ENCODE measurements at regions not wholly inside any gene's neighbourhood (a gene's known extent, or its start where the extent isn't known, plus 50 kb on each side); places are given as distances from the start of the nearest gene placed in this dataset.

DNA sequence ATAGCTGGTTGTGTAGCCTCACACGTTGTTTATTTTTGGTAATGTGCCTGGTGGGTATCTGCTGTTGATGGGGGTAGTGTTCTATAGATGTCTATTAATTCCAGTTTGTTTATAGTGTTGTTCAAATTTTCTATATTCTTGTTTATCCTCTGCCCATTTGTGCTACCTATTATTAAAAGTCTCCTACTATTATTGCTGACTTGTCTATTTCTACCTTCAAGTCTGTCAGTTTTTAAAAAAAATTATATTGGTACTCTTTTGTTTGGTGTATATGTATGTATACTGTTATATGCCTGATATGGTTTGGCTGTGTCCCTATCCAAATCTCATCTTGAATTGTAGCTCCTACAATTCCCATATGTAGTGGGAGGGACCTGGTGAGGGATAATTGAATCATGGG is 578.6 kb downstream of the PCDH7 start:
- ChIA-PET POLR2A (no interaction called here), CTCF (no interaction called here)
- TF ChIP-seq, protein P1, sequence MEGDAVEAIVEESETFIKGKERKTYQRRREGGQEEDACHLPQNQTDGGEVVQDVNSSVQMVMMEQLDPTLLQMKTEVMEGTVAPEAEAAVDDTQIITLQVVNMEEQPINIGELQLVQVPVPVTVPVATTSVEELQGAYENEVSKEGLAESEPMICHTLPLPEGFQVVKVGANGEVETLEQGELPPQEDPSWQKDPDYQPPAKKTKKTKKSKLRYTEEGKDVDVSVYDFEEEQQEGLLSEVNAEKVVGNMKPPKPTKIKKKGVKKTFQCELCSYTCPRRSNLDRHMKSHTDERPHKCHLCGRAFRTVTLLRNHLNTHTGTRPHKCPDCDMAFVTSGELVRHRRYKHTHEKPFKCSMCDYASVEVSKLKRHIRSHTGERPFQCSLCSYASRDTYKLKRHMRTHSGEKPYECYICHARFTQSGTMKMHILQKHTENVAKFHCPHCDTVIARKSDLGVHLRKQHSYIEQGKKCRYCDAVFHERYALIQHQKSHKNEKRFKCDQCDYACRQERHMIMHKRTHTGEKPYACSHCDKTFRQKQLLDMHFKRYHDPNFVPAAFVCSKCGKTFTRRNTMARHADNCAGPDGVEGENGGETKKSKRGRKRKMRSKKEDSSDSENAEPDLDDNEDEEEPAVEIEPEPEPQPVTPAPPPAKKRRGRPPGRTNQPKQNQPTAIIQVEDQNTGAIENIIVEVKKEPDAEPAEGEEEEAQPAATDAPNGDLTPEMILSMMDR (IDR thresholded peaks at IDR 0.05; ENCODE audit: control extremely low read depth, extremely low read depth, low read depth, missing control alignments), result no peak
- DNase-seq (ENCODE audit: extremely low spot score), result no peak

DNA sequence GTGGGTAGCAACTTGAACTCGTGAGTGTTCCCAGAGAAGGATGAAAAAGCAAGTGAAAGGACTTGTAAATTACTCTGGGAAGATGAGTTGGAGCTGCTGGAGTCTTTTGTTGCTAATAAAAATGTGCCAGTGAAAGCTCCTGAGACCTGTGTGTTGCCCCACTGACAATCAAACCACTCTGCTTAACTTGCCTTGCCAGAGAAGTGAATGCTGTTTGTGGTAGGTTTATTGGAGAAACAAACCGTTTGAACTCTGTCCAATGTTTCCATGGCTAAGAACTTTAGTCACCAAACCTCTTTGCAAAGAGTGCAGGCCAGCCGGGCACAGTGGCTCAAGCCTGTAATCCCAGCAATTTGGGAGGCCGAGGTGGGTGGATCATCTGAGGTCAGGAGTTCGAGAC is 586.9 kb downstream of the PCDH7 start:
- TF ChIP-seq, protein P1 (IDR thresholded peaks at IDR 0.05; ENCODE audit: control extremely low read depth, extremely low read depth, low read depth, missing control alignments), result no peak
- no peak for DNase-seq (ENCODE audit: extremely low spot score)
- ChIA-PET POLR2A (no interaction called here), CTCF (no interaction called here)

DNA sequence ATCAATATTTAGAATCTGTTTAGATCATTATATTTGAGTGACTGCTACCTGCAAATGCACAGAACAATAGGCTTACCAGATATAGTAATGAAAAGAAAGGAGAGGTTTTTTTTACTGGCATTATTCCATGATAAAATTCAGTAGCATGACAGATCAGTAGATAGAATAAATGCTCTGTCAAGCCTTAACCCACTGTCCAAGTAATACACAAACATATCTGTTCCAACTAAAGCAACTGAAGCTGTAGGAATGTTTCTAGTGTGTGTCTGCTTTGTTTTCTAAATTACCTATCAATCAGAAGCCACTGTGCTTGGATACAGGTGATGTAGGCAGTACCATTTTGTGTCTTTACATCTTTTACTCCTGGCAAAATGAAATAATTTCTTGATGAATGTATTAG is 604.6 kb downstream of the PCDH7 start:
- POLR2A ChIA-PET, result no interaction called here
- DNase-seq (ENCODE audit: extremely low spot score), result no peak
- TF ChIP-seq, protein P1 (IDR thresholded peaks at IDR 0.05; ENCODE audit: control extremely low read depth, extremely low read depth, low read depth, missing control alignments), result no peak
- CTCF ChIA-PET, result no interaction called here

DNA sequence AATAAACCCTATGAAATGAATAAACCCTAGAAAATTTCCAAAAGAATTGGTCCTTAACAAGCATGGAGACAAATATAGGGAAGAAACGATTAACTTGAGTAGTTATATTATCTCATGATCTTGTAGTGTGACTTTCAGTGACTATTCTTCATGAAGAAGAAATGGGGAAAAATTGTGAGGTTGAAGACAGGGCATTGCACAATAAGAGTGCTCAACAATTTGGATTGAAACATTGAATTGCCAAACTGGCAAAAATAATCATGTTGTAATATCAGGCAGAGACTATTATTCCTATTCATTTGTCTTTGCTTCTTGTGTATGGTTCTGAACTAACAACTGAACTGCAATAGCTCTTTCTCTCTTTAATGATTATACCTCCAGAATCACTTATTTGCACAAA is 605.1 kb downstream of the PCDH7 start:
- DNase-seq (ENCODE audit: extremely low spot score), result no peak
- CTCF ChIA-PET, result no interaction called here
- POLR2A ChIA-PET, result no interaction called here
- TF ChIP-seq, protein P1 (IDR thresholded peaks at IDR 0.05; ENCODE audit: control extremely low read depth, extremely low read depth, low read depth, missing control alignments), result no peak

DNA sequence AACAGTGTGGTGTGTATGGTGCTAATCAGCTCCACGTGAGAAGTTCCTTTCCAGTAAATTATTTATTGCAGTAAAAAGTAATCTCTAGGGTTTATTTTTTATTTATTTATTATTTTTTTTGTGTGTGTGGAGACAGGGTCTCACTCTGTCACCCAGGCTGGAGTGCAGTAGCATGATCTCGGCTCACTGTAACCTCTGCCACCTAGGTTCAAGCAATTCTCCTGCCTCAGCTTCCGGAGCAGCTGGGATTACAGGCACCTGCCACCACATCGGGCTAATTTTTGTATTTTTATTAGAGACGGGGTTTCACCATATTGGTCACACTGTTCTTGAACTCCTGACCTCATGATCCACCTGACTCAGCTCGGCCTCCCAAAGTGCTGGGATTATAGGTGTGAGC is 606.9 kb downstream of the PCDH7 start:
- TF ChIP-seq, protein P1 (IDR thresholded peaks at IDR 0.05; ENCODE audit: control extremely low read depth, extremely low read depth, low read depth, missing control alignments), result no peak
- POLR2A ChIA-PET, result no interaction called here

DNA sequence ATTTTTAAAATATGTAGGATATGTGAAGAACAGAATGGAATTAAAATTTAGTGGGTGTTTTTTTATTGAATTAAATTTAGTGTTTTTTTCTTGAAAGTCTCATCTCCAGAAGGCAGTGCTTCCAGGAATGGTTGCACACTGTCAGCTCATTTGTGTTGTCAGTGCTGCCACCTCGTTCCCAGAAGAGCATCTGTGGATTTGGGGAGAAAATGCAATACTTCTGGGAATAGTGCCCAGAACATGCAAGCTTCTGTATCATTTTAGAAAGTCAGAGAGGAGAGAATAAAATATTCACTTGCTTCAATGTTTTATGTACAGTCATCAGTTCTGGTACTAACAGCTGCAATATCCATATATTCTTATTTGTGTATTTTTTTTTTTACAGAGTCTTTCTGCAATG is 608.8 kb downstream of the PCDH7 start:
- CTCF ChIA-PET, result interaction anchor here (1.2 to 2.0 kb wide), 2 partner anchors 16 to 284 kb away, joined by 3 to 4 read pairs; no protein-coding TSS in a partner anchor
- POLR2A ChIA-PET, result no interaction called here
- DNase-seq (ENCODE audit: extremely low spot score), result no peak
- TF ChIP-seq, protein P1 (IDR thresholded peaks at IDR 0.05; ENCODE audit: control extremely low read depth, extremely low read depth, low read depth, missing control alignments), result no peak

More for the DNA sequence above, 606.9 kb downstream of the PCDH7 start:
- CTCF ChIA-PET, result no interaction called here
- DNase-seq (ENCODE audit: extremely low spot score), result no peak
